Calu3 (cell line): ENCODE measurements at regions not wholly inside any gene's neighbourhood (a gene's known extent, or its start where the extent isn't known, plus 50 kb on each side); places are given as distances from the start of the nearest gene placed in this dataset.

Experiments used
- BruUV-seq: library from RNA; stranded (reverse); fragments of 400-500 nt; replicated peaks from 2 replicates; lab custom pipeline; 2021; lab: Mats Ljungman, UMichigan
- CTCF ChIA-PET: fragments of 300-600 bp; sonication (Branson Sonifier 250); formaldehyde crosslinking; loops from one replicate; lab custom pipeline; 2022; ENCODE audit warnings: antibody characterized with exemption; lab: Charles Lee
- DNase-seq: peaks from one replicate; pipeline ENCODE4 v3.0.0; 2022
- H3K27ac Mint-ChIP-seq: one replicate; pipeline ENCODE4 v1.8.0; 2022; ENCODE audit warnings: mixed read lengths; ENCODE audit not compliant: unreplicated experiment
- H3K27me3 Mint-ChIP-seq: one replicate; pipeline ENCODE4 v1.8.0; 2022; ENCODE audit warnings: mixed read lengths; ENCODE audit not compliant: unreplicated experiment
- H3K36me3 Mint-ChIP-seq: one replicate; pipeline ENCODE4 v1.8.0; 2022; ENCODE audit warnings: mild to moderate bottlenecking, moderate library complexity, mixed read lengths; ENCODE audit not compliant: insufficient read depth, unreplicated experiment
- H3K4me1 Mint-ChIP-seq: one replicate; pipeline ENCODE4 v1.8.0; 2022; ENCODE audit warnings: mild to moderate bottlenecking, low read depth, mixed read lengths; ENCODE audit not compliant: unreplicated experiment
- H3K4me3 Mint-ChIP-seq: one replicate; pipeline ENCODE4 v1.8.0; 2022; ENCODE audit warnings: mild to moderate bottlenecking, low read depth, moderate library complexity, mixed read lengths; ENCODE audit not compliant: unreplicated experiment
- H3K9me3 Mint-ChIP-seq: one replicate; pipeline ENCODE4 v1.8.0; 2022; ENCODE audit warnings: low read depth, mixed read lengths; ENCODE audit not compliant: unreplicated experiment
- CTCF ChIP-seq: fragments of 200-600 bp; IDR thresholded peaks from one replicate; pipeline ENCODE4 v1.8.0; 2022; ENCODE audit warnings: antibody characterized with exemption; ENCODE audit not compliant: unreplicated experiment
- intact Hi-C: fragments of 100-400 bp; cut with micrococcal nuclease; formaldehyde crosslinking; loops from one replicate; pipeline ENCODE4 v1.10.0; 2022; ENCODE audit not compliant: unreplicated experiment

GRCh38 chr2:856456-856855, 94.2 kb upstream of the SNTG2 start:
- Mint-ChIP-seq H3K27me3 (no peaks in the 10 kb centered on the region), H3K9me3 (peaks cover 9% of the 10 kb centered on the region), H3K27ac (no peak overlapping the region), H3K4me1 (no peaks in the 10 kb centered on the region), H3K36me3 (no peaks in the 10 kb centered on the region), H3K4me3 (no peak overlapping the region)
- BruUV-seq, result no TSS peak
- no peak for TF ChIP-seq CTCF
- intact Hi-C loops, result no loop called here
- CTCF ChIA-PET, result no interaction called here
- DNase-seq, result no peak

GRCh38 chr2:856041-856440, 94.6 kb upstream of the SNTG2 start:
- CTCF ChIA-PET, result no interaction called here
- H3K27ac Mint-ChIP-seq, result no peak overlapping the region
- H3K27me3 Mint-ChIP-seq, result no peaks in the 10 kb centered on the region
- no peak overlapping the region for H3K4me3 Mint-ChIP-seq
- peaks cover 9% of the 10 kb centered on the region for H3K9me3 Mint-ChIP-seq
- TF ChIP-seq CTCF, result no peak
- H3K36me3 Mint-ChIP-seq, result no peaks in the 10 kb centered on the region
- no peak for DNase-seq
- intact Hi-C loops, result no loop called here
- BruUV-seq, result no TSS peak
- H3K4me1 Mint-ChIP-seq, result no peaks in the 10 kb centered on the region

GRCh38 chr2:855177-855576, 95.5 kb upstream of the SNTG2 start:
- TF ChIP-seq CTCF, result no peak
- Mint-ChIP-seq H3K27ac (no peak overlapping the region), H3K9me3 (peaks cover 14% of the 10 kb centered on the region), H3K4me3 (no peak overlapping the region), H3K4me1 (no peaks in the 10 kb centered on the region), H3K36me3 (no peaks in the 10 kb centered on the region), H3K27me3 (no peaks in the 10 kb centered on the region)
- intact Hi-C loops, result no loop called here
- DNase-seq, result no peak
- BruUV-seq, result no TSS peak
- CTCF ChIA-PET, result no interaction called here

- intact Hi-C loops, result no loop called here
- CTCF ChIA-PET, result no interaction called here
- no peak overlapping the region for H3K4me3 Mint-ChIP-seq
- no peaks in the 10 kb centered on the region for H3K36me3 Mint-ChIP-seq
- H3K4me1 Mint-ChIP-seq, result no peaks in the 10 kb centered on the region
- peak; percentile 13 for DNase-seq
- BruUV-seq, result no TSS peak
- no peak overlapping the region for H3K27ac Mint-ChIP-seq
- H3K9me3 Mint-ChIP-seq, result peaks cover 14% of the 10 kb centered on the region
- no peaks in the 10 kb centered on the region for H3K27me3 Mint-ChIP-seq
- no peak for TF ChIP-seq CTCF
These were observed 96.2 kb upstream of the SNTG2 start for GRCh38 chr2:854460-854859.
